ENCODE measurements at regions not wholly inside any gene's neighbourhood (a gene's known extent, or its start where the extent isn't known, plus 50 kb on each side); places are given as distances from the start of the nearest gene placed in this dataset.

- ATAC-seq (no peak), DNase-seq (peak in 1 of 5 donors; percentile 24)
- no peaks in the 10 kb centered on the region for H3K4me1 ChIP-seq
- intact Hi-C loops (cut with DNase I), result no loop called here
- H3K36me3 ChIP-seq, result no peaks in the 10 kb centered on the region
- no peaks in the 10 kb centered on the region for H3K27me3 ChIP-seq
- H3K9me3 ChIP-seq, result no peaks in the 10 kb centered on the region
- 43 to 68% (median 50%) methylated on average over 4 of the region's 4 CpGs for WGBS, 4 donors
- no peak for TF ChIP-seq POLR2A (IDR thresholded peaks at IDR 0.05)
- TF ChIP-seq CTCF (IDR thresholded peaks at IDR 0.05), result no peak
- no peak overlapping the region for H3K27ac ChIP-seq
- H3K4me3 ChIP-seq, result no peak overlapping the region
These were observed 320.7 kb downstream of the CBLN4 start for GRCh38 chr20:55684578-55684977.

- intact Hi-C loops (cut with DNase I), result no loop called here
- no peak for ATAC-seq
- 71 to 80% (median 74%) methylated on average over 5 of the region's 5 CpGs for WGBS, 4 donors
- no peaks in the 10 kb centered on the region for H3K4me1 ChIP-seq
- TF ChIP-seq CTCF (IDR thresholded peaks at IDR 0.05) (no peak), POLR2A (IDR thresholded peaks at IDR 0.05) (no peak)
- no peak overlapping the region for H3K27ac ChIP-seq
- no peak for DNase-seq
- H3K9me3 ChIP-seq, result no peaks in the 10 kb centered on the region
- no peaks in the 10 kb centered on the region for H3K36me3 ChIP-seq
- no peak overlapping the region for H3K4me3 ChIP-seq
- H3K27me3 ChIP-seq, result no peaks in the 10 kb centered on the region
These were observed 326.2 kb downstream of the CBLN4 start for GRCh38 chr20:55678970-55679667.

- Histone ChIP-seq H3K4me1 (no peaks in the 10 kb centered on the region), H3K27me3 (no peaks in the 10 kb centered on the region), H3K9me3 (no peaks in the 10 kb centered on the region), H3K4me3 (no peak overlapping the region), H3K27ac (no peak overlapping the region), H3K36me3 (no peaks in the 10 kb centered on the region)
- TF ChIP-seq CTCF (IDR thresholded peaks at IDR 0.05) (no peak), POLR2A (IDR thresholded peaks at IDR 0.05) (no peak)
- intact Hi-C loops (cut with DNase I), result no loop called here
- WGBS, 4 donors, result 61 to 70% (median 64%) methylated on average over 3 of the region's 3 CpGs
- DNase-seq (no peak), ATAC-seq (no peak)
These were observed 327.2 kb downstream of the CBLN4 start for GRCh38 chr20:55678126-55678525.

GRCh38 chr20:55677011-55677410 lies 328.3 kb downstream of the CBLN4 start:
- Histone ChIP-seq H3K27ac (no peak overlapping the region), H3K36me3 (no peaks in the 10 kb centered on the region), H3K4me1 (no peaks in the 10 kb centered on the region), H3K9me3 (no peaks in the 10 kb centered on the region), H3K4me3 (no peak overlapping the region), H3K27me3 (no peaks in the 10 kb centered on the region)
- DNase-seq, result no peak
- 81 to 92% (median 89%) methylated on average over 5 of the region's 5 CpGs for WGBS, 4 donors
- TF ChIP-seq CTCF (IDR thresholded peaks at IDR 0.05) (no peak), POLR2A (IDR thresholded peaks at IDR 0.05) (no peak)
- ATAC-seq, result no peak
- intact Hi-C loops (cut with DNase I), result no loop called here
